PC-9 (cell line): ENCODE measurements at regions not wholly inside any gene's neighbourhood (a gene's known extent, or its start where the extent isn't known, plus 50 kb on each side); places are given as distances from the start of the nearest gene placed in this dataset.
A peak's percentile ranks its signal among the peaks of the same experiment; 100 is the strongest.
"Not testable (repeated sequence)": the region's sequence is repeated elsewhere in the genome, so short reads cannot be mapped to it uniquely, and the experiment has no call there.

Experiments
- BruUV-seq: library from RNA; stranded (reverse); fragments of 400-500 nt; replicated peaks from 2 replicates; lab custom pipeline; 2021; lab: Mats Ljungman, UMichigan
- CTCF ChIA-PET: fragments of 300-600 bp; sonication (Branson Sonifier 250); formaldehyde crosslinking; loops from one replicate; lab custom pipeline; 2022; ENCODE audit warnings: antibody characterized with exemption; lab: Charles Lee
- POLR2A ChIA-PET: fragments of 300-600 bp; sonication (Branson Sonifier 250); formaldehyde crosslinking; loops from one replicate; lab custom pipeline; 2022; ENCODE audit warnings: antibody characterized with exemption; ENCODE audit not compliant: unreplicated experiment; lab: Charles Lee
- DNase-seq, 2 experiments: peaks; one replicate each; pipeline versions ENCODE4 v3.0.0 to v3.0.0-alpha.2; 2015 to 2022; ENCODE audit warnings: mixed read lengths in 1 of 2
- H2AFZ ChIP-seq: fragments of 200-600 bp; sonication (generic); 2 replicates; pipeline ENCODE4 v1.8.1; 2017; ENCODE audit warnings: antibody characterized with exemption
- H3F3A ChIP-seq: fragments of 200-600 bp; sonication (generic); 2 replicates; pipeline ENCODE4 v1.8.1; 2017; ENCODE audit warnings: antibody characterized with exemption, mild to moderate bottlenecking, low read depth; ENCODE audit not compliant: insufficient read depth
- H3K27ac ChIP-seq: fragments of 200-600 bp; sonication (generic); 2 replicates; pipeline ENCODE4 v1.6.1; 2016; ENCODE audit warnings: mixed run types
- H3K27me3 ChIP-seq: fragments of 200-600 bp; sonication (generic); 2 replicates; pipeline ENCODE4 v1.6.1; 2016; ENCODE audit warnings: low read depth, mixed run types; ENCODE audit not compliant: insufficient read depth
- H3K36me3 ChIP-seq: fragments of 200-600 bp; sonication (generic); 2 replicates; pipeline ENCODE4 v1.6.1; 2016; ENCODE audit warnings: low read depth, mixed run types
- H3K4me1 ChIP-seq: fragments of 200-600 bp; sonication (generic); replicated peaks from 2 replicates; pipeline ENCODE4 v1.6.1; 2016; ENCODE audit warnings: mixed run types; ENCODE audit not compliant: insufficient read depth
- H3K4me2 ChIP-seq: fragments of 200-600 bp; sonication (generic); 2 replicates; pipeline ENCODE4 v1.6.1; 2017; ENCODE audit warnings: mixed run types
- H3K4me3 ChIP-seq: fragments of 200-600 bp; sonication (generic); 2 replicates; pipeline ENCODE4 v1.6.1; 2016; ENCODE audit warnings: mixed run types
- H3K79me2 ChIP-seq: fragments of 200-600 bp; sonication (generic); 2 replicates; pipeline ENCODE4 v1.6.1; 2017; ENCODE audit warnings: low read depth, mixed run types
- H3K9me2 ChIP-seq: fragments of 200-600 bp; sonication (generic); 2 replicates; pipeline ENCODE4 v1.8.1; 2017; ENCODE audit warnings: mild to moderate bottlenecking; ENCODE audit not compliant: insufficient read depth
- H3K9me3 ChIP-seq: fragments of 200-600 bp; sonication (generic); 2 replicates; pipeline ENCODE4 v1.8.1; 2016; ENCODE audit warnings: low read depth; ENCODE audit not compliant: insufficient read depth
- H4K20me1 ChIP-seq: fragments of 200-600 bp; sonication (generic); 2 replicates; pipeline ENCODE4 v1.8.1; 2017; ENCODE audit not compliant: insufficient read depth
- EZH2 ChIP-seq: fragments of 200-600 bp; sonication (generic); IDR thresholded peaks from 2 replicates; pipeline ENCODE4 v1.8.0; 2017; ENCODE audit warnings: antibody characterized with exemption, low read depth
- intact Hi-C: fragments of 100-400 bp; cut with micrococcal nuclease; formaldehyde crosslinking; loops from one replicate; pipeline ENCODE4 v1.10.0; 2022; ENCODE audit not compliant: unreplicated experiment
- TF ChIP-seq, protein P1 (sequence below): fragments of 200-600 bp; sonication (generic); conservative IDR thresholded peaks from 2 replicates; pipeline ENCODE4 v1.6.1; 2017; ENCODE audit warnings: mixed run types, antibody characterized with exemption, mild to moderate bottlenecking, moderate library complexity

DNA sequence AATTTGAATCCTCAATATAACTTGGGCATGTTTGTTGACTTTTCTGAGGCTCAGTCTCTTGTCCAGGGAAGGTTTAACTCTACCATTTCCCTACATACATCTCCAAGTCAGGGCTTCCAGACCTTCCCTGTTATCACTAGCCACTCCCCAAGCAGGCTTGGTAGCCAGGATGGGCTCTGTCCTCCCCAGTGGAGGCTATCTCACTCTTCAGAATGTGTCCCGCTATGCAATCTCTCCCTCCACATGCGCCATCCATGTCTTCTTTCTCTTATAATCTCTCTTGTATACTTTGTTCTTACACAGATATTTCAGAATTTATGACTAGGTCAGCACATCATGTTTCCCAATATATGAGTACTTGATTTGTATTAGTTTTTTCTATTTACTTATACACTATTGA lies 310.4 kb downstream of the HGF start:
- Histone ChIP-seq H3K79me2 (no peaks in the 10 kb centered on the region), H2AFZ (no peak overlapping the region), H3K36me3 (no peaks in the 10 kb centered on the region), H3K27ac (no peak overlapping the region), H3K9me3 (no peaks in the 10 kb centered on the region), H3K27me3 (no peaks in the 10 kb centered on the region), H3K4me1 (no peaks in the 10 kb centered on the region), H3K4me3 (no peak overlapping the region), H3F3A (no peaks in the 10 kb centered on the region), H3K9me2 (no peaks in the 10 kb centered on the region), H4K20me1 (no peaks in the 10 kb centered on the region), H3K4me2 (no peak overlapping the region)
- intact Hi-C loops, result loop anchor here (2.0 kb wide), 1 partner anchor 761 kb away; no protein-coding TSS in a partner anchor
- BruUV-seq, result no TSS peak
- CTCF ChIA-PET, result no interaction called here
- no peak for DNase-seq
- TF ChIP-seq EZH2, result no peak
- TF ChIP-seq, protein P1, sequence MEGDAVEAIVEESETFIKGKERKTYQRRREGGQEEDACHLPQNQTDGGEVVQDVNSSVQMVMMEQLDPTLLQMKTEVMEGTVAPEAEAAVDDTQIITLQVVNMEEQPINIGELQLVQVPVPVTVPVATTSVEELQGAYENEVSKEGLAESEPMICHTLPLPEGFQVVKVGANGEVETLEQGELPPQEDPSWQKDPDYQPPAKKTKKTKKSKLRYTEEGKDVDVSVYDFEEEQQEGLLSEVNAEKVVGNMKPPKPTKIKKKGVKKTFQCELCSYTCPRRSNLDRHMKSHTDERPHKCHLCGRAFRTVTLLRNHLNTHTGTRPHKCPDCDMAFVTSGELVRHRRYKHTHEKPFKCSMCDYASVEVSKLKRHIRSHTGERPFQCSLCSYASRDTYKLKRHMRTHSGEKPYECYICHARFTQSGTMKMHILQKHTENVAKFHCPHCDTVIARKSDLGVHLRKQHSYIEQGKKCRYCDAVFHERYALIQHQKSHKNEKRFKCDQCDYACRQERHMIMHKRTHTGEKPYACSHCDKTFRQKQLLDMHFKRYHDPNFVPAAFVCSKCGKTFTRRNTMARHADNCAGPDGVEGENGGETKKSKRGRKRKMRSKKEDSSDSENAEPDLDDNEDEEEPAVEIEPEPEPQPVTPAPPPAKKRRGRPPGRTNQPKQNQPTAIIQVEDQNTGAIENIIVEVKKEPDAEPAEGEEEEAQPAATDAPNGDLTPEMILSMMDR, result no peak
- POLR2A ChIA-PET, result no interaction called here

DNA sequence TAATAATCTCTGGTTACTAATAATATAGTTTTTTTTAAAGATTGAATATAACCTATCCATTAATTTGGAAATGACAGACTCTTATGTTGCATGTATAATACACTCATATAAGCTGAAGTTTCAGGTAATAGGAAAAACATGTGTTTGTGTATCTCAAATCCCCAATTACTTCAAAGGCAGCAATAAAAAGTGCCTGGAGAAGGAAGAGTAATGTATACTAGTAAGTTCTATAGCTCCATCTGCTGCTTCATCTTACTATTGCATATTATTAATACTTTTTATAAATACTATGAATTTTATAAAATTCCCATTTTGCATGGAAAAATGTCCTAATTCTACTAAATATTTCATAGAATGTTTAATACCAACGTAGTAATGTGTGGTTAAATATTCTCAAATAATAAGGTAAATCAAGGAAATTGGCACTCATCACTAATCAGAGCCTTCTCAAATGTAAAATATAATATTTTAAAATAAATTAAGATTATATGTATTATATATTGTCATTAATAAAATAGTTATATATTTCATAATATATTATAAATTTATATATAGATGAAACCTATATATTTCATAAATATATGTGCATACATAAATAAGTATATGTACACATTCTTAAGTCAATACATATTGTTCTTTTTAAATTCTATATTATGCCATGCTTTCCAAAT lies 311.9 kb downstream of the HGF start:
- CTCF ChIA-PET, result interaction anchor here (0.6 to 1.6 kb wide), 8 partner anchors 10 to 976 kb away, joined by 3 to 6 read pairs (median 4); partner anchors contain the start of gene SEMA3C
- intact Hi-C loops, result loop anchor here (2.0 kb wide), 1 partner anchor 759 kb away; no protein-coding TSS in a partner anchor
- Histone ChIP-seq H4K20me1 (no peaks in the 10 kb centered on the region), H3K36me3 (no peaks in the 10 kb centered on the region), H3K27ac (no peak overlapping the region), H3K9me3 (no peaks in the 10 kb centered on the region), H3F3A (no peaks in the 10 kb centered on the region), H3K4me2 (no peak overlapping the region), H3K4me1 (no peaks in the 10 kb centered on the region), H3K27me3 (no peaks in the 10 kb centered on the region), H3K4me3 (no peak overlapping the region), H2AFZ (no peak overlapping the region), H3K9me2 (no peaks in the 10 kb centered on the region), H3K79me2 (no peaks in the 10 kb centered on the region)
- no TSS peak for BruUV-seq
- TF ChIP-seq, protein P1, result peak; percentile 69
- no peak for TF ChIP-seq EZH2
- POLR2A ChIA-PET, result no interaction called here
- DNase-seq, result peak in 1 of 2 experiments; percentile 38

DNA sequence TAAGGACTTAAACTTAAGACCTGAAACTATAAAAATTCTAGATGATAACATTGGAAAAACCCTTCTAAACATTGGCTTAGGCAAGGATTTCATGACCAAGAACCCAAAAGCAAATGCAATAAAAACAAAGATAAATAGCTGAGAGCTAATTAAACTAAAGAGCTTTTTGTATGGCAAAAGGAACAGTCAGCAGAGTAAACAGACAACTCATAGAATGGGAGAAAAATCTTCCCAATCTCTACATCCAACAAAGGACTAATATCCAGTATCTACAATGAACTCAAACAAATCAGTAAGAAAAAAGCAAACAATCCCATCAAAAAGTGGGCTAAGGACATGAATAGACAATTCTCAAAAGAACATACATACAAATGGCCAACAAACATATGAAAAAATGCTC lies 316.1 kb downstream of the HGF start:
- H3K9me2 ChIP-seq, H3K79me2 ChIP-seq, BruUV-seq, H3K4me1 ChIP-seq, H3K4me3 ChIP-seq, DNase-seq, H3F3A ChIP-seq, intact Hi-C loops, H3K27me3 ChIP-seq, POLR2A ChIA-PET, H3K4me2 ChIP-seq, H4K20me1 ChIP-seq, H3K27ac ChIP-seq, H3K9me3 ChIP-seq, CTCF ChIA-PET, H2AFZ ChIP-seq, H3K36me3 ChIP-seq: not testable (repeated sequence)
